Neural crest cell (in vitro differentiated cells): ENCODE measurements at regions not wholly inside any gene's neighbourhood (a gene's known extent, or its start where the extent isn't known, plus 50 kb on each side); places are given as distances from the start of the nearest gene placed in this dataset.

Experiments used
- DNase-seq: peaks from one replicate; pipeline ENCODE4 v3.0.0; 2021; ENCODE audit warnings: low read depth, mixed read lengths, low spot score
- H3K27ac Mint-ChIP-seq: one replicate; pipeline ENCODE4 v1.8.0; 2021; ENCODE audit warnings: mild to moderate bottlenecking, mixed read lengths; ENCODE audit not compliant: unreplicated experiment
- H3K27me3 Mint-ChIP-seq: 2 replicates; pipeline ENCODE4 v1.8.0; 2021; ENCODE audit warnings: low read depth, mild to moderate bottlenecking, mixed read lengths
- H3K36me3 Mint-ChIP-seq: 2 replicates; pipeline ENCODE4 v1.8.0; 2021; ENCODE audit warnings: low read depth, mild to moderate bottlenecking, mixed read lengths
- H3K4me1 Mint-ChIP-seq: 2 replicates; pipeline ENCODE4 v1.8.0; 2021; ENCODE audit warnings: mixed read lengths
- H3K4me3 Mint-ChIP-seq: one replicate; pipeline ENCODE4 v1.8.0; 2021; ENCODE audit warnings: mild to moderate bottlenecking, mixed read lengths
- H3K9me3 Mint-ChIP-seq: 2 replicates; pipeline ENCODE4 v1.8.0; 2021; ENCODE audit warnings: mixed read lengths
- CTCF ChIP-seq: fragments of 200-600 bp; sonication (generic); conservative IDR thresholded peaks from 2 replicates; pipeline ENCODE4 v1.5.0; 2021; ENCODE audit warnings: antibody characterized with exemption, mild to moderate bottlenecking

GRCh38 chr6:147712841-147713240 lies 204.4 kb downstream of the SAMD5 start:
- Mint-ChIP-seq H3K4me1 (no peaks in the 10 kb centered on the region), H3K9me3 (peaks cover under 1% of the 10 kb centered on the region), H3K4me3 (no peak overlapping the region), H3K36me3 (no peaks in the 10 kb centered on the region), H3K27ac (no peak overlapping the region), H3K27me3 (no peaks in the 10 kb centered on the region)
- TF ChIP-seq CTCF = no peak
- no peak for DNase-seq

- H3K4me1 Mint-ChIP-seq = no peaks in the 10 kb centered on the region
- H3K36me3 Mint-ChIP-seq = no peaks in the 10 kb centered on the region
- peaks cover 4% of the 10 kb centered on the region for H3K9me3 Mint-ChIP-seq
- no peak for DNase-seq
- H3K27me3 Mint-ChIP-seq = no peaks in the 10 kb centered on the region
- TF ChIP-seq CTCF = no peak
- H3K4me3 Mint-ChIP-seq = no peak overlapping the region
- H3K27ac Mint-ChIP-seq = no peak overlapping the region
These were observed 206.5 kb downstream of the SAMD5 start for GRCh38 chr6:147715035-147715434.

GRCh38 chr6:147716434-147716833 lies 207.9 kb downstream of the SAMD5 start:
- no peak overlapping the region for H3K27ac Mint-ChIP-seq
- no peaks in the 10 kb centered on the region for H3K36me3 Mint-ChIP-seq
- TF ChIP-seq CTCF = no peak

GRCh38 chr6:147717991-147718390 lies 209.5 kb downstream of the SAMD5 start:
- no peak overlapping the region for H3K4me3 Mint-ChIP-seq
- no peak for TF ChIP-seq CTCF
- no peak for DNase-seq
- H3K4me1 Mint-ChIP-seq = no peaks in the 10 kb centered on the region
- no peaks in the 10 kb centered on the region for H3K36me3 Mint-ChIP-seq
- H3K27me3 Mint-ChIP-seq = no peaks in the 10 kb centered on the region
- peaks cover 7% of the 10 kb centered on the region for H3K9me3 Mint-ChIP-seq
- H3K27ac Mint-ChIP-seq = no peak overlapping the region

More at GRCh38 chr6:147716434-147716833, 207.9 kb downstream of the SAMD5 start:
- DNase-seq = no peak
- no peaks in the 10 kb centered on the region for H3K4me1 Mint-ChIP-seq
- H3K4me3 Mint-ChIP-seq = no peak overlapping the region
- H3K9me3 Mint-ChIP-seq = peaks cover 4% of the 10 kb centered on the region
- no peaks in the 10 kb centered on the region for H3K27me3 Mint-ChIP-seq

- H3K27ac Mint-ChIP-seq = no peak overlapping the region
- TF ChIP-seq CTCF = no peak
- no peak for DNase-seq
- no peaks in the 10 kb centered on the region for H3K4me1 Mint-ChIP-seq
- H3K9me3 Mint-ChIP-seq = peaks cover 7% of the 10 kb centered on the region
- H3K27me3 Mint-ChIP-seq = no peaks in the 10 kb centered on the region
- no peaks in the 10 kb centered on the region for H3K36me3 Mint-ChIP-seq
- no peak overlapping the region for H3K4me3 Mint-ChIP-seq
These were observed 213.7 kb downstream of the SAMD5 start for GRCh38 chr6:147722158-147722557.

- H3K27me3 Mint-ChIP-seq = no peaks in the 10 kb centered on the region
- no peak overlapping the region for H3K27ac Mint-ChIP-seq
- peaks cover 5% of the 10 kb centered on the region for H3K9me3 Mint-ChIP-seq
- no peak for DNase-seq
- H3K36me3 Mint-ChIP-seq = no peaks in the 10 kb centered on the region
- no peak for TF ChIP-seq CTCF
- H3K4me1 Mint-ChIP-seq = no peaks in the 10 kb centered on the region
- no peak overlapping the region for H3K4me3 Mint-ChIP-seq
These were observed 216.0 kb downstream of the SAMD5 start for GRCh38 chr6:147724454-147724853.
